ENCODE measurements at regions not wholly inside any gene's neighbourhood (a gene's known extent, or its start where the extent isn't known, plus 50 kb on each side); places are given as distances from the start of the nearest gene placed in this dataset.

GRCh38 chr4:11178433-11178832 lies 250.3 kb downstream of the HS3ST1 start:
- no peak for DNase-seq (ENCODE audit: low read depth in 1 of 2, low spot score in 1 of 2)
- TF ChIP-seq, protein P1, sequence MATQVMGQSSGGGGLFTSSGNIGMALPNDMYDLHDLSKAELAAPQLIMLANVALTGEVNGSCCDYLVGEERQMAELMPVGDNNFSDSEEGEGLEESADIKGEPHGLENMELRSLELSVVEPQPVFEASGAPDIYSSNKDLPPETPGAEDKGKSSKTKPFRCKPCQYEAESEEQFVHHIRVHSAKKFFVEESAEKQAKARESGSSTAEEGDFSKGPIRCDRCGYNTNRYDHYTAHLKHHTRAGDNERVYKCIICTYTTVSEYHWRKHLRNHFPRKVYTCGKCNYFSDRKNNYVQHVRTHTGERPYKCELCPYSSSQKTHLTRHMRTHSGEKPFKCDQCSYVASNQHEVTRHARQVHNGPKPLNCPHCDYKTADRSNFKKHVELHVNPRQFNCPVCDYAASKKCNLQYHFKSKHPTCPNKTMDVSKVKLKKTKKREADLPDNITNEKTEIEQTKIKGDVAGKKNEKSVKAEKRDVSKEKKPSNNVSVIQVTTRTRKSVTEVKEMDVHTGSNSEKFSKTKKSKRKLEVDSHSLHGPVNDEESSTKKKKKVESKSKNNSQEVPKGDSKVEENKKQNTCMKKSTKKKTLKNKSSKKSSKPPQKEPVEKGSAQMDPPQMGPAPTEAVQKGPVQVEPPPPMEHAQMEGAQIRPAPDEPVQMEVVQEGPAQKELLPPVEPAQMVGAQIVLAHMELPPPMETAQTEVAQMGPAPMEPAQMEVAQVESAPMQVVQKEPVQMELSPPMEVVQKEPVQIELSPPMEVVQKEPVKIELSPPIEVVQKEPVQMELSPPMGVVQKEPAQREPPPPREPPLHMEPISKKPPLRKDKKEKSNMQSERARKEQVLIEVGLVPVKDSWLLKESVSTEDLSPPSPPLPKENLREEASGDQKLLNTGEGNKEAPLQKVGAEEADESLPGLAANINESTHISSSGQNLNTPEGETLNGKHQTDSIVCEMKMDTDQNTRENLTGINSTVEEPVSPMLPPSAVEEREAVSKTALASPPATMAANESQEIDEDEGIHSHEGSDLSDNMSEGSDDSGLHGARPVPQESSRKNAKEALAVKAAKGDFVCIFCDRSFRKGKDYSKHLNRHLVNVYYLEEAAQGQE (IDR thresholded peaks at IDR 0.05; ENCODE audit: insufficient replicate concordance, low read depth), result no peak
- TF ChIP-seq, protein P2, sequence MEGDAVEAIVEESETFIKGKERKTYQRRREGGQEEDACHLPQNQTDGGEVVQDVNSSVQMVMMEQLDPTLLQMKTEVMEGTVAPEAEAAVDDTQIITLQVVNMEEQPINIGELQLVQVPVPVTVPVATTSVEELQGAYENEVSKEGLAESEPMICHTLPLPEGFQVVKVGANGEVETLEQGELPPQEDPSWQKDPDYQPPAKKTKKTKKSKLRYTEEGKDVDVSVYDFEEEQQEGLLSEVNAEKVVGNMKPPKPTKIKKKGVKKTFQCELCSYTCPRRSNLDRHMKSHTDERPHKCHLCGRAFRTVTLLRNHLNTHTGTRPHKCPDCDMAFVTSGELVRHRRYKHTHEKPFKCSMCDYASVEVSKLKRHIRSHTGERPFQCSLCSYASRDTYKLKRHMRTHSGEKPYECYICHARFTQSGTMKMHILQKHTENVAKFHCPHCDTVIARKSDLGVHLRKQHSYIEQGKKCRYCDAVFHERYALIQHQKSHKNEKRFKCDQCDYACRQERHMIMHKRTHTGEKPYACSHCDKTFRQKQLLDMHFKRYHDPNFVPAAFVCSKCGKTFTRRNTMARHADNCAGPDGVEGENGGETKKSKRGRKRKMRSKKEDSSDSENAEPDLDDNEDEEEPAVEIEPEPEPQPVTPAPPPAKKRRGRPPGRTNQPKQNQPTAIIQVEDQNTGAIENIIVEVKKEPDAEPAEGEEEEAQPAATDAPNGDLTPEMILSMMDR (IDR thresholded peaks at IDR 0.05; ENCODE audit: insufficient read depth, low read length), result no peak
- no peak for TF ChIP-seq POLR2AphosphoS5 (IDR thresholded peaks at IDR 0.05; ENCODE audit: low read depth)
- no peak for TF ChIP-seq GABPA (IDR thresholded peaks at IDR 0.05; ENCODE audit: low read depth)
- TF ChIP-seq SPI1 (IDR thresholded peaks at IDR 0.05; ENCODE audit: borderline replicate concordance, low read depth), result no peak

GRCh38 chr4:11175374-11175773 lies 253.3 kb downstream of the HS3ST1 start:
- no peak overlapping the region for H3K27ac ChIP-seq (replicated peaks)
- no peak for DNase-seq (ENCODE audit: low read depth in 1 of 2, low spot score in 1 of 2)
- no peak for TF ChIP-seq SPI1 (IDR thresholded peaks at IDR 0.05; ENCODE audit: borderline replicate concordance, low read depth)
- TF ChIP-seq, protein P2 (IDR thresholded peaks at IDR 0.05; ENCODE audit: insufficient read depth, low read length), result no peak
- TF ChIP-seq GABPA (IDR thresholded peaks at IDR 0.05; ENCODE audit: low read depth), result no peak
- no peak for TF ChIP-seq POLR2AphosphoS5 (IDR thresholded peaks at IDR 0.05; ENCODE audit: low read depth)
- TF ChIP-seq, protein P1 (IDR thresholded peaks at IDR 0.05; ENCODE audit: insufficient replicate concordance, low read depth), result no peak
- H3K27me3 ChIP-seq (ENCODE audit: insufficient read depth, poor library complexity, severe bottlenecking), result no peaks in the 10 kb centered on the region
- no peak overlapping the region for H3K4me3 ChIP-seq (replicated peaks; ENCODE audit: insufficient read depth, low read length)

More at GRCh38 chr4:11178433-11178832, 250.3 kb downstream of the HS3ST1 start:
- Histone ChIP-seq H3K4me3 (replicated peaks; ENCODE audit: insufficient read depth, low read length) (no peak overlapping the region), H3K27ac (replicated peaks) (no peak overlapping the region), H3K27me3 (ENCODE audit: insufficient read depth, poor library complexity, severe bottlenecking) (no peaks in the 10 kb centered on the region)

DNA sequence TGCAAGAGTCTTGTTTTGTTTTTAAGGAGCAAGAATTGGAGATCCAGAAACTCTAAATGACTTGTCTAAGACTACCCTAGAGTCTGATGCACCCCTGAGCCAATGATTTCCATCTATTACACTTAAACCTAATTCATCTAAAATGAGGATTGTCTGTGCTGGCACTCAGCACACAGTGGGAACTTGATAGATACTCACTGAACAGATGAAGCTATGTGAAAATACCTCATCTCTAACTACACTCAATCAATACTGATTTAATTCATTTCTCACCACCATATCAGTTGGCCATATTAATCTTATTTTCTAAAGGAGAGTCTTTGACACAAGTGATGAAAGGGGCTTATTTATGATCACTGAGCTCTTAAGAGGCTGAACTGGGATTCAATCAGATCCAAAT lies 262.1 kb downstream of the HS3ST1 start:
- no peak for DNase-seq (ENCODE audit: low read depth in 1 of 2, low spot score in 1 of 2)
- Histone ChIP-seq H3K27me3 (ENCODE audit: insufficient read depth, poor library complexity, severe bottlenecking) (no peaks in the 10 kb centered on the region), H3K4me3 (replicated peaks; ENCODE audit: insufficient read depth, low read length) (no peak overlapping the region), H3K27ac (replicated peaks) (no peak overlapping the region)
- TF ChIP-seq SPI1 (IDR thresholded peaks at IDR 0.05; ENCODE audit: borderline replicate concordance, low read depth) (no peak), GABPA (IDR thresholded peaks at IDR 0.05; ENCODE audit: low read depth) (no peak), POLR2AphosphoS5 (IDR thresholded peaks at IDR 0.05; ENCODE audit: low read depth) (no peak)
- TF ChIP-seq, protein P1 (IDR thresholded peaks at IDR 0.05; ENCODE audit: insufficient replicate concordance, low read depth), result no peak
- TF ChIP-seq, protein P2 (IDR thresholded peaks at IDR 0.05; ENCODE audit: insufficient read depth, low read length), result no peak
